M059J (cell line): ENCODE measurements at regions not wholly inside any gene's neighbourhood (a gene's known extent, or its start where the extent isn't known, plus 50 kb on each side); places are given as distances from the start of the nearest gene placed in this dataset.
A peak's percentile ranks its signal among the peaks of the same experiment; 100 is the strongest.

Experiments
- DNase-seq: peaks from one replicate; pipeline ENCODE4 v3.0.0-alpha.2; 2012; ENCODE audit warnings: low read depth

GRCh38 chr12:88310666-88311065 lies 168.6 kb downstream of the TMTC3 start:
- DNase-seq, result no peak

- no peak for DNase-seq
Observed at GRCh38 chr12:88313554-88313953, 171.4 kb downstream of the TMTC3 start.

GRCh38 chr12:88314706-88315105 lies 172.6 kb downstream of the TMTC3 start:
- DNase-seq, result no peak

- DNase-seq, result no peak
Observed at GRCh38 chr12:88318726-88319125, 176.6 kb downstream of the TMTC3 start.

- DNase-seq, result peak; percentile 92
Observed at GRCh38 chr12:88325076-88325815, 183.1 kb downstream of the TMTC3 start.

GRCh38 chr12:88325816-88326189 lies 183.7 kb downstream of the TMTC3 start:
- DNase-seq, result peak; percentile 42

- no peak for DNase-seq
Observed at GRCh38 chr12:88327276-88327675, 185.2 kb downstream of the TMTC3 start.

- DNase-seq, result no peak
Observed at GRCh38 chr12:88328090-88328489, 186.0 kb downstream of the TMTC3 start.

- no peak for DNase-seq
Observed at GRCh38 chr12:88329833-88330232, 187.7 kb downstream of the TMTC3 start.

GRCh38 chr12:88334271-88334670 lies 192.2 kb downstream of the TMTC3 start:
- DNase-seq, result peak; percentile 86

- DNase-seq, result no peak
Observed at GRCh38 chr12:88336076-88336739, 194.1 kb downstream of the TMTC3 start.

- no peak for DNase-seq
Observed at GRCh38 chr12:88338486-88338885, 196.4 kb downstream of the TMTC3 start.

- peak; percentile 78 for DNase-seq
Observed at GRCh38 chr12:88339254-88339949, 197.3 kb downstream of the TMTC3 start.

- DNase-seq, result peak; percentile 65
Observed at GRCh38 chr12:88339966-88340365, 197.9 kb downstream of the TMTC3 start.

GRCh38 chr12:88342251-88342806 lies 200.2 kb downstream of the TMTC3 start:
- no peak for DNase-seq

GRCh38 chr12:88351146-88351545 lies 209.0 kb downstream of the TMTC3 start:
- no peak for DNase-seq

- DNase-seq, result no peak
Observed at GRCh38 chr12:88354691-88355090, 212.6 kb downstream of the TMTC3 start.

- no peak for DNase-seq
Observed at GRCh38 chr12:88360343-88360742, 218.2 kb downstream of the TMTC3 start.

GRCh38 chr12:88361493-88361892 lies 218.8 kb downstream of the KITLG start:
- DNase-seq, result peak; percentile 55

GRCh38 chr12:88362439-88362838 lies 217.8 kb downstream of the KITLG start:
- peak; percentile 31 for DNase-seq

- no peak for DNase-seq
Observed at GRCh38 chr12:88365403-88365802, 214.9 kb downstream of the KITLG start.

- DNase-seq, result no peak
Observed at GRCh38 chr12:88366101-88366500, 214.2 kb downstream of the KITLG start.

- no peak for DNase-seq
Observed at GRCh38 chr12:88367231-88367630, 213.0 kb downstream of the KITLG start.
